Lower leg skin (tissue), 3 donors: ENCODE measurements at regions not wholly inside any gene's neighbourhood (a gene's known extent, or its start where the extent isn't known, plus 50 kb on each side); places are given as distances from the start of the nearest gene placed in this dataset.

ENCODE experiments used
- CTCF ChIP-seq, 3 donors: fragments of 450-650 bp; IDR thresholded peaks; one replicate each; pipeline ENCODE4 v1.5.1; 2016; ENCODE audit warnings: antibody characterized with exemption in 3 of 3, mild to moderate bottlenecking in 3 of 3, moderate library complexity in 2 of 3
- POLR2A ChIP-seq, 2 donors: fragments of 450-650 bp; IDR thresholded peaks; one replicate each; pipeline ENCODE4 v1.6.1; 2016 to 2017; ENCODE audit warnings: antibody characterized with exemption in 2 of 2, mild to moderate bottlenecking in 1 of 2, moderate library complexity in 1 of 2

DNA sequence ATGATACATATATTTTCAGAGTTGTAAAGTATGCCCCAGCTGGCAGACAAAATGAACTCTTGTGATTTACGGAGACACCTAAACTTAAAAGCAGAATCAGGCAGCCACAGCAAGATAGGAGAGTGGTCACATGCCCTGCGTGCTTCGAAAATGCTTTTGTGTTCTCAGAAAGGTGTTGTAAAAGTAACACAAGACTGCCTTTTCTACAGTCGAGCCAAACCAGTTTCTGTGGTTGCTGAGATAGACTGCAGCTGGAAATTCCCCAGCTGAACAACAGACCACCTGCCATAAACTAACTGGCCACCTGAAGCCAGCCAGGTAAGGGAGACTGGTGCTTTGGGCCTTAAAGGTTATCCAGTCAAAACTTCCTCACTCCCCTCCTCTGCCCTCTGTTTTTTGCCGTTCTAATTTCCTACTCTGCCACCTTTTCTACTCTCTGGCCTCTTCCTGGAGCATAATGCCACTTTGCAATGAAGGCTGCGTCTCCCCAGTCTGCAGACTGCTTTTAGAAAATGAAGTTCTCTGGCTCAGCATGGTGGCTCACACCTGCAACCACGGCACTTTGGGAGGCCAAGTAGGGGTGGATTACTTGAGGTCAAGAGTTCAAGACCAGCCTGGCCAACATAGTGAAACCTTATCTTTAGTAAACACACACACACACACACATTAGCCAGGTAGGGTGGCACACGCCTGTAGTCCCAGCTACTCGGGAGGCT, 381.2 kb upstream of the SLITRK1 start:
- no peak for TF ChIP-seq CTCF (IDR thresholded peaks at IDR 0.05)
- TF ChIP-seq POLR2A (IDR thresholded peaks at IDR 0.05) = no peak
